ENCODE measurements at regions not wholly inside any gene's neighbourhood (a gene's known extent, or its start where the extent isn't known, plus 50 kb on each side); places are given as distances from the start of the nearest gene placed in this dataset.

DNA sequence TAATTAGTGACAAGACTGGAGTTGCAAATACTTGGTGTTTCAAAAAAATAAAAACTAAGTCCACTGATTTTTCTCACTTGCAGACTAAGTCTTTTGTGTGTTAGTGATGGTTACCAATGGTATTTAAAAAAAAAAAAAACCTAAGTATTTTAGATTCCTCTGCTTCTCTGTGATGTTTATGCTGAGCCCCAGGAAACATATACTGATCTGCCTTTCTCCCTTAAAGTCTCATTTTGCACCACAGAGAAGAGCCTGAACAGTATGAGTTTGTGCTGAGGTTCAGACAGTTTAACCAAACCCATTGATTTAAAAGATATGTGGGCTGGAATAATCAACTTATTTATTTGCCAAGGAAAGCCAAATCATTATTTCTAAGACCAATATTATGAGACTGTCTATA lies 1305.0 kb downstream of the PCDH18 start:
- TF ChIP-seq CTCF (conservative IDR thresholded peaks at IDR 0.05 in 1 of 2, IDR thresholded peaks at IDR 0.05 in 1 of 2; ENCODE audit: low read depth in 1 of 2, low read length in 2 of 2) (no peak), EZH2 (IDR thresholded peaks at IDR 0.05; ENCODE audit: low read length, missing control alignments) (no peak)

Measured in fibroblast of lung (primary cell).